Tibial nerve (tissue), 3 donors: ENCODE measurements at regions not wholly inside any gene's neighbourhood (a gene's known extent, or its start where the extent isn't known, plus 50 kb on each side); places are given as distances from the start of the nearest gene placed in this dataset.

Experiments
- CTCF ChIP-seq, 5 experiments: fragments of 200-600 bp in 3 of 5; fragments of 450-650 bp in 2 of 5; sonication (generic) in 3 of 5; IDR thresholded peaks; one replicate each; pipeline ENCODE4 v1.5.1; 2016 to 2019; ENCODE audit warnings: antibody characterized with exemption in 5 of 5, mild to moderate bottlenecking in 3 of 5, moderate library complexity in 2 of 5
- POLR2A ChIP-seq, 2 donors: fragments of 450-650 bp; IDR thresholded peaks; one replicate each; pipeline ENCODE4 v1.6.1; 2017; ENCODE audit warnings: antibody characterized with exemption in 2 of 2, mild to moderate bottlenecking in 2 of 2, moderate library complexity in 2 of 2

DNA sequence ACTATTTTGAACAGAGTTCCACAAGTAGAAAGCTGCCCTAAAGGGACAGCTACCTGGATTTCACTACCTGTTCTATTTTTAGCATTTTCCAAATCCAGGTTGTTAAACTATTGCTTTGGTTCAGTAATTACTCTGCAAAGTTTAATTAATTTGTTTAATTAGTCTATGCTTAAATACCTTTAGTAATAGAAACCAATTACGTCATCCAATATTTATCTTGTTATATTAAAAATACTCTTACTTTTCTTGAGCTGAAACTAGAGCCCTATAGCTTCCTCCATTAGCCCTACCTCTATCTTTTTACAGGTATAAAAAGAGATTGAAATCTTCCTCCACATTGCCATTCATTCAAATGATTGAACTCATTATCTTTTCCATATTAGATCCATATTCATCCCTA, 514.6 kb downstream of the DSC3 start:
- TF ChIP-seq POLR2A (IDR thresholded peaks at IDR 0.05), result no peak
- no peak for TF ChIP-seq CTCF (IDR thresholded peaks at IDR 0.05)
